K562 (cell line): ENCODE measurements at regions not wholly inside any gene's neighbourhood (a gene's known extent, or its start where the extent isn't known, plus 50 kb on each side); places are given as distances from the start of the nearest gene placed in this dataset.

Source experiments
- ATAC-seq: fragments of 200-7000 bp; cut with Tn5 transposase; 3 replicates; pipeline ENCODE4 v1.9.1; 2020; ENCODE audit warnings: moderate library complexity
- BruUV-seq: library from RNA; stranded (reverse); fragments of 400-500 nt; replicated peaks from 2 replicates; lab custom pipeline; 2021; lab: Mats Ljungman, UMichigan
- CTCF ChIA-PET: fragments of 300-600 bp; formaldehyde crosslinking; extraction: SDS; loops from one replicate; lab custom pipeline; 2021; ENCODE audit warnings: low intra/inter-chr PET ratio; lab: Yijun Ruan, JAX
- POLR2A ChIA-PET: fragments of 300-600, 350-650 bp; sonication (Branson Sonifier 250); formaldehyde crosslinking; extraction: SDS; loops from one replicate; lab custom pipeline; 2021; ENCODE audit warnings: antibody characterized with exemption, inconsistent platforms; lab: Yijun Ruan, JAX
- DNase-seq, 4 experiments: peaks; one replicate each; pipeline versions ENCODE4 v3.0.0 to v3.0.0-alpha.2; 2011 to 2018; ENCODE audit warnings: low spot score in 3 of 4, mixed read lengths in 3 of 4; ENCODE audit errors: extremely low read depth in 1 of 4
- FAIRE-seq: peaks from 2 replicates; lab custom pipeline; 2011; peaks lifted over from hg19 to GRCh38; lab: Jason Lieb, UNC
- H2AFZ ChIP-seq: 2 replicates; pipeline ENCODE4 v1.6.0; 2011; ENCODE audit warnings: low read depth, low read length, control low read depth, inconsistent platforms
- H3K27ac ChIP-seq: fragments of 200-600 bp; 3 replicates; pipeline ENCODE4 v1.8.0; 2011; ENCODE audit warnings: low read depth, mild to moderate bottlenecking, control low read depth, inconsistent platforms, low read length, moderate library complexity, mixed read lengths; ENCODE audit errors: extremely low read depth
- H3K27me3 ChIP-seq, 2 experiments: fragments of 300-600 bp in 1 of 2; 2 replicates in 1 of 2; 3 replicates in 1 of 2; pipeline versions ENCODE4 v1.6.0 to v1.8.0; 2011; ENCODE audit warnings: inconsistent platforms in 2 of 2, low read length in 2 of 2, mild to moderate bottlenecking in 1 of 2, mixed read lengths in 1 of 2, moderate library complexity in 1 of 2; ENCODE audit not compliant: control insufficient read depth in 2 of 2, insufficient read depth in 2 of 2
- H3K36me3 ChIP-seq: fragments of 300-600 bp; 3 replicates; pipeline ENCODE4 v1.8.0; 2011; ENCODE audit warnings: mild to moderate bottlenecking, low read length, inconsistent platforms; ENCODE audit not compliant: control insufficient read depth, insufficient read depth
- H3K4me1 ChIP-seq, 2 experiments: fragments of 200-600 bp in 1 of 2; replicated peaks in 1 of 2; 2 replicates in 1 of 2; 3 replicates in 1 of 2; pipeline versions ENCODE4 v1.5.1 to v1.8.0; 2011; ENCODE audit warnings: inconsistent platforms in 2 of 2, low read length in 2 of 2, mild to moderate bottlenecking in 1 of 2, mixed read lengths in 1 of 2, moderate library complexity in 1 of 2; ENCODE audit not compliant: control insufficient read depth in 2 of 2, insufficient read depth in 2 of 2
- H3K4me2 ChIP-seq: 2 replicates; pipeline ENCODE4 v1.6.1; 2011; ENCODE audit warnings: low read length, control low read depth, inconsistent platforms, mixed read lengths; ENCODE audit not compliant: insufficient read depth
- H3K4me3 ChIP-seq: fragments of 200-600 bp; sonication (generic), shearing (Covaris generic); 2 replicates; pipeline ENCODE4 v1.5.1; 2016; ENCODE audit warnings: control low read depth, inconsistent platforms
- H3K79me2 ChIP-seq: fragments of 200-600 bp; 3 replicates; pipeline ENCODE4 v1.8.0; 2011; ENCODE audit warnings: low read length, inconsistent platforms; ENCODE audit not compliant: control insufficient read depth, insufficient read depth
- H3K9ac ChIP-seq, 2 experiments: 2 replicates each; pipeline versions ENCODE4 v1.6.0 to v1.6.1; 2011; ENCODE audit warnings: low read depth in 2 of 2, low read length in 2 of 2, control low read depth in 1 of 2, inconsistent platforms in 1 of 2, mild to moderate bottlenecking in 1 of 2, mixed read lengths in 1 of 2; ENCODE audit not compliant: insufficient read depth in 1 of 2
- H3K9me1 ChIP-seq: one replicate; pipeline ENCODE4 v1.6.0; 2011; ENCODE audit warnings: inconsistent platforms, mild to moderate bottlenecking, low read length, moderate library complexity; ENCODE audit not compliant: control insufficient read depth, insufficient read depth
- H3K9me3 ChIP-seq: replicated peaks from 2 replicates; pipeline ENCODE4 v1.5.1; 2011; ENCODE audit warnings: low read depth, low read length, inconsistent platforms; ENCODE audit not compliant: control insufficient read depth, insufficient read depth
- H4K20me1 ChIP-seq: replicated peaks from 2 replicates; pipeline ENCODE4 v1.6.1; 2011; ENCODE audit warnings: low read length, inconsistent platforms, mixed read lengths; ENCODE audit not compliant: control insufficient read depth, insufficient read depth
- BCL6 ChIP-seq: fragments of 250-450 bp; sonication (Bioruptor Pico); IDR thresholded peaks from 2 replicates; pipeline ENCODE4 v1.4.0; 2020
- CBX5 ChIP-seq: IDR thresholded peaks from 2 replicates; pipeline ENCODE4 v1.6.1; 2014; ENCODE audit warnings: low read depth, borderline replicate concordance
- CXXC5 ChIP-seq: fragments of 250-450 bp; sonication (Bioruptor Pico); IDR thresholded peaks from 2 replicates; pipeline ENCODE4 v1.8.0; 2022; ENCODE audit warnings: inconsistent platforms, mild to moderate bottlenecking, moderate library complexity
- ELF2 ChIP-seq: fragments of 250-450 bp; sonication (Bioruptor Pico); IDR thresholded peaks from 2 replicates; pipeline ENCODE4 v1.5.0; 2021; ENCODE audit warnings: mild to moderate bottlenecking
- GTF3C2 ChIP-seq: IDR thresholded peaks from 3 replicates; pipeline ENCODE4 v1.6.1; 2011; ENCODE audit warnings: borderline replicate concordance, mild to moderate bottlenecking, moderate library complexity; ENCODE audit not compliant: insufficient read length; ENCODE audit errors: extremely low read depth
- MAX ChIP-seq: sonication (generic); formaldehyde crosslinking; IDR thresholded peaks from 2 replicates; pipeline ENCODE4 v1.9.0; 2022; ENCODE audit warnings: mild to moderate bottlenecking, missing genetic modification reagents
- MEIS2 ChIP-seq: fragments of 450-650 bp; IDR thresholded peaks from 2 replicates; pipeline ENCODE4 v1.6.1; 2014; ENCODE audit warnings: mild to moderate bottlenecking; ENCODE audit not compliant: partially characterized antibody
- OTX1 ChIP-seq: fragments of 450-650 bp; formaldehyde crosslinking; IDR thresholded peaks from 2 replicates; pipeline ENCODE4 v1.4.0; 2022; ENCODE audit warnings: mild to moderate bottlenecking
- RBM39 ChIP-seq: fragments of 200-400 bp; formaldehyde crosslinking; optimal IDR thresholded peaks from 2 replicates; pipeline ENCODE3; 2018; ENCODE audit warnings: low read depth, low read length
- SAFB ChIP-seq: fragments of 200-400 bp; formaldehyde crosslinking; IDR thresholded peaks from 2 replicates; pipeline ENCODE4 v1.6.1; 2017; ENCODE audit warnings: low read depth, low read length, borderline replicate concordance
- USF1 ChIP-seq: sonication (generic); formaldehyde crosslinking; IDR thresholded peaks from 2 replicates; pipeline ENCODE4 v1.9.0; 2022; ENCODE audit warnings: mild to moderate bottlenecking, missing genetic modification reagents
- ZBTB17 ChIP-seq: fragments of 450-650 bp; formaldehyde crosslinking; IDR thresholded peaks from 2 replicates; pipeline ENCODE4 v1.4.0; 2020; ENCODE audit warnings: mild to moderate bottlenecking
- ZNF174 ChIP-seq: fragments of 250-450 bp; sonication (Bioruptor Pico); IDR thresholded peaks from 2 replicates; pipeline ENCODE4 v1.4.0; 2020; ENCODE audit warnings: mild to moderate bottlenecking
- ZNF354B ChIP-seq: fragments of 250-450 bp; sonication (Bioruptor Pico); IDR thresholded peaks from 2 replicates; pipeline ENCODE4 v1.4.0; 2020
- WGBS: fragments of 100-300 bp; shearing (Covaris generic); methylation state at CpG from one replicate; pipeline ENCODE4 v1.1.6; 2016; ENCODE audit warnings: low coverage, mixed read lengths; ENCODE audit not compliant: insufficient coverage; ENCODE audit errors: missing lambda C conversion rate; 5-methylcytosine and 5-hydroxymethylcytosine counted together
- in situ Hi-C: fragments of 300-500 bp; cut with MboI; formaldehyde crosslinking; loops from 4 replicates; pipeline ENCODE4 v1.15.0; 2018; ENCODE audit warnings: inconsistent platforms, mixed read lengths
- intact Hi-C: fragments of 100-400 bp; cut with micrococcal nuclease; formaldehyde crosslinking; loops from 2 replicates; pipeline ENCODE4 v1.14.2; 2022

GRCh38 chr4:138542191-138542776 is 300.1 kb upstream of the SLC7A11 start:
- Histone ChIP-seq H2AFZ (no peak overlapping the region), H3K27ac (no peak overlapping the region), H3K9ac (no peak overlapping the region), H3K9me1 (no peaks in the 10 kb centered on the region), H3K4me2 (no peak overlapping the region), H3K4me3 (no peak overlapping the region), H3K36me3 (no peaks in the 10 kb centered on the region), H3K4me1 (no peaks in the 10 kb centered on the region), H3K9me3 (no peaks in the 10 kb centered on the region), H3K79me2 (no peaks in the 10 kb centered on the region), H3K27me3 (peaks cover 0 to 7% of the 10 kb centered on the region in 2 experiments; a peak in 1 of 5 replicates), H4K20me1 (no peaks in the 10 kb centered on the region)
- POLR2A ChIA-PET = interaction anchor here (1.4 kb wide), 1 partner anchor 17 kb away, joined by 3 read pairs; no protein-coding TSS in a partner anchor
- FAIRE-seq = no peak
- CTCF ChIA-PET = no interaction called here
- no peak for ATAC-seq
- 9% methylated on average over 1 of the region's 1 CpG for WGBS
- intact Hi-C loops (no loop called here), in situ Hi-C loops (no loop called here)
- DNase-seq = no peak
- BruUV-seq = no TSS peak
- TF ChIP-seq CBX5 (no peak), OTX1 (no peak), RBM39 (no peak), USF1 (CRISPR knock-in tag) (no peak), CXXC5 (CRISPR knock-in tag) (no peak), ZBTB17 (CRISPR knock-in tag) (no peak), ZNF174 (CRISPR knock-in tag) (no peak), ELF2 (CRISPR knock-in tag) (no peak), GTF3C2 (no peak), ZNF354B (CRISPR knock-in tag) (no peak), MEIS2 (no peak), MAX (CRISPR knock-in tag) (no peak), BCL6 (no peak), SAFB (no peak)
